ENCODE measurements at regions not wholly inside any gene's neighbourhood (a gene's known extent, or its start where the extent isn't known, plus 50 kb on each side); places are given as distances from the start of the nearest gene placed in this dataset.
"Not testable (repeated sequence)": the region's sequence is repeated elsewhere in the genome, so short reads cannot be mapped to it uniquely, and the experiment has no call there.

GRCh38 chr7:131633342-131633843, 77.0 kb upstream of the PODXL start:
- DNase-seq = no peak

GRCh38 chr7:131630427-131630826, 74.0 kb upstream of the PODXL start:
- DNase-seq = no peak

GRCh38 chr7:131629217-131629882, 72.9 kb upstream of the PODXL start:
- DNase-seq = no peak

GRCh38 chr7:131628634-131629033, 72.2 kb upstream of the PODXL start:
- no peak for DNase-seq

- no peak for DNase-seq
Observed at GRCh38 chr7:131627735-131628190, 71.3 kb upstream of the PODXL start.

GRCh38 chr7:131626643-131627042, 70.2 kb upstream of the PODXL start:
- no peak for DNase-seq

- no peak for DNase-seq
Observed at GRCh38 chr7:131625817-131626372, 69.5 kb upstream of the PODXL start.

- not testable (repeated sequence) for DNase-seq
Observed at GRCh38 chr7:131625345-131625744, 68.9 kb upstream of the PODXL start.

- no peak for DNase-seq
Observed at GRCh38 chr7:131624536-131624935, 68.1 kb upstream of the PODXL start.

GRCh38 chr7:131623154-131623553, 66.7 kb upstream of the PODXL start:
- no peak for DNase-seq

GRCh38 chr7:131621652-131622051, 65.2 kb upstream of the PODXL start:
- DNase-seq = no peak

- no peak for DNase-seq
Observed at GRCh38 chr7:131620673-131621609, 64.5 kb upstream of the PODXL start.

GRCh38 chr7:131619336-131620305, 63.2 kb upstream of the PODXL start:
- DNase-seq = no peak

GRCh38 chr7:131618391-131618790, 62.0 kb upstream of the PODXL start:
- DNase-seq = no peak

GRCh38 chr7:131616487-131617200, 60.2 kb upstream of the PODXL start:
- DNase-seq = no peak

- DNase-seq = no peak
Observed at GRCh38 chr7:131613909-131614308, 57.5 kb upstream of the PODXL start.

- no peak for DNase-seq
Observed at GRCh38 chr7:131610007-131610406, 53.6 kb upstream of the PODXL start.

- DNase-seq = no peak
Observed at GRCh38 chr7:131608116-131608500, 51.7 kb upstream of the PODXL start.

- DNase-seq = no peak
Observed at GRCh38 chr7:131607291-131608115, 51.1 kb upstream of the PODXL start.

All from hindlimb muscle (tissue), 1 donor.